IPS-20b (cell line): ENCODE measurements at regions not wholly inside any gene's neighbourhood (a gene's known extent, or its start where the extent isn't known, plus 50 kb on each side); places are given as distances from the start of the nearest gene placed in this dataset.

Source experiments
- H3K27ac ChIP-seq: one replicate; pipeline ENCODE4 v1.5.1; 2013; ENCODE audit warnings: low read length
- H3K27me3 ChIP-seq: 2 replicates; pipeline ENCODE4 v1.6.1; 2013; ENCODE audit warnings: mild to moderate bottlenecking, low read length, inconsistent platforms; ENCODE audit not compliant: insufficient read depth
- H3K36me3 ChIP-seq: 2 replicates; pipeline ENCODE4 v1.6.1; 2013; ENCODE audit warnings: low read depth, mild to moderate bottlenecking, inconsistent platforms, low read length, moderate library complexity; ENCODE audit not compliant: insufficient read depth
- H3K4me1 ChIP-seq: 2 replicates; pipeline ENCODE4 v1.6.1; 2013; ENCODE audit warnings: mild to moderate bottlenecking, control low read depth, inconsistent platforms, low read length, moderate library complexity; ENCODE audit not compliant: insufficient read depth
- H3K4me3 ChIP-seq: 2 replicates; pipeline ENCODE4 v1.5.1; 2013; ENCODE audit warnings: mild to moderate bottlenecking, low read length, inconsistent platforms
- H3K9ac ChIP-seq: 2 replicates; pipeline ENCODE4 v1.6.1; 2013; ENCODE audit warnings: low read depth, mild to moderate bottlenecking, inconsistent platforms, low read length, moderate library complexity
- H3K9me3 ChIP-seq: 2 replicates; pipeline ENCODE4 v1.6.1; 2013; ENCODE audit warnings: mild to moderate bottlenecking, low read depth, low read length, inconsistent platforms; ENCODE audit not compliant: insufficient read depth

DNA sequence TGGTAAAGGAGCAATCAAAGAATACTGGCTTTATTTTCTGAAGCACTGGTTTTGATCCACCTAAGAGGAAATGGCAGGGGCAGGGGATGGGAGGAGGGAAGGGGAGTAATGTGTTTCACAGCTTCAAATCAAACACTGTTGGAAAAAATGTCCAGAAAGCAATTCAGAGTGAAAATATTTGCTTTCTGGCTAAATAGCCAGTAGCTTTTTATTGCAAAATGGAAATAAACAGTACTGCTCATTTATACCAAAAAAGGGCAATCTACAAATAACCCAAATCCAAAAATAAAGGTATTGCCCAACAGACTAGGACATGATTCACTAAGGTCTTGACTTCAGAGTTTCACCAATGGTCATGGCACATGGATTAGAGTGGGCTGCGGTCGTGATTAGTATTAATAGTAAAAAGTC is 279.3 kb upstream of the THBS1 start:
- H3K9me3 ChIP-seq, result no peaks in the 10 kb centered on the region
- no peak overlapping the region for H3K4me3 ChIP-seq
- no peak overlapping the region for H3K27ac ChIP-seq
- H3K36me3 ChIP-seq, result no peaks in the 10 kb centered on the region
- H3K4me1 ChIP-seq, result peaks cover 3% of the 10 kb centered on the region; the same call in 1 of the 2 replicates
- H3K27me3 ChIP-seq, result no peaks in the 10 kb centered on the region
- H3K9ac ChIP-seq, result no peak overlapping the region

DNA sequence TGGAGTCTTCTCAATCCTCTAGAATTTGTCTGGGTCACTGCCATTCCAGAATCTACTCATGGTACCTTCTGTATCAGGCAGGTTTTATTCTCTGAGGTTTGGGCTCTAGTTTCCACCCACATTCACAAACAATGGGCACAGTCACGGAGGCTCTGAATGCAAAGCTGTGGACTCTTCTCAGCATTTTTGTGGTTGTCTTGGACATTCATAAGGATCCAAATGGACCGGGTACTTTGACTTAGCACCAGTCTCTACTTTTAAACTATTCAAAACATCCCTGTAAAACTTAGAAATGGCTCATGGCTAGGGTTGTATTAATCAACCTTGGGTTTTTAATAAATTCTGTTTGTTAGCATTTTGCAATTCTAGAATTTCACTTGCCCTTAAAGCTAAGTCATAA is 277.9 kb upstream of the THBS1 start:
- Histone ChIP-seq H3K9ac (no peak overlapping the region), H3K27me3 (no peaks in the 10 kb centered on the region), H3K36me3 (no peaks in the 10 kb centered on the region), H3K4me1 (peaks cover 3% of the 10 kb centered on the region; the same call in 1 of the 2 replicates), H3K9me3 (0 out of 2 replicates have a peak, but pooled peaks cover 3% of the 10 kb centered on the region), H3K27ac (no peak overlapping the region), H3K4me3 (no peak overlapping the region)

DNA sequence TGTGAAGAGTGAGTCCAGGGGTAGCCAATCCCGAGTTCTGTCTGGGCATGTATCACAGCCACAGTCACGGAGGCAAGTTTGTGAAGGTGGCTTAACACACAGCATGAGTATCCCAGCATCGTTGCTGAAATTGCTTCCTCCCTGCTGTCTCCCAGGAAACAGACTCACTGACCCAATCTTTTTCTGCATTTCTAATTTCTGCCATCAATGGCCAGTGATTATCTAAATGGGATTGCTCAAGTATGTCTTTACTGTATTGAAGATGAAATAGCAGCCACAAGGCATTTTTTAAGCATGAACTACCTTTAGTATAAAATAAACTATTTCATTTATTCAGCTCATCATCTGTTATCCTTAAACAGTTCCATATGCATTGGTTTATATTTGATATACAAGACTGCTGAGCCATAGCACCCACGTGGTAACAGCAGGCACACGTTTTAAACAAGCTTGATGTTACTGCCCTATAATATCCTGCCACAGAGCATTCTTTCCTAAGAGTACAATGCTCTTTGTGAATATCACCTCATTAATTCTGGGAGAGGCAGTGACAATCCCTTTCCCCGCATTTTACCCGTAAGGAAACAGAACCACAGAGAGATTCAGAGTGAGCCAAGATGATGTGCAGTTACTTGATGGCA is 276.6 kb upstream of the THBS1 start:
- H3K9ac ChIP-seq, result no peak overlapping the region
- H3K4me1 ChIP-seq, result peaks cover 3% of the 10 kb centered on the region; the same call in 1 of the 2 replicates
- no peak overlapping the region for H3K27ac ChIP-seq
- H3K36me3 ChIP-seq, result no peaks in the 10 kb centered on the region
- no peak overlapping the region for H3K4me3 ChIP-seq
- H3K9me3 ChIP-seq, result 0 out of 2 replicates have a peak, but pooled peaks cover 3% of the 10 kb centered on the region
- no peaks in the 10 kb centered on the region for H3K27me3 ChIP-seq

DNA sequence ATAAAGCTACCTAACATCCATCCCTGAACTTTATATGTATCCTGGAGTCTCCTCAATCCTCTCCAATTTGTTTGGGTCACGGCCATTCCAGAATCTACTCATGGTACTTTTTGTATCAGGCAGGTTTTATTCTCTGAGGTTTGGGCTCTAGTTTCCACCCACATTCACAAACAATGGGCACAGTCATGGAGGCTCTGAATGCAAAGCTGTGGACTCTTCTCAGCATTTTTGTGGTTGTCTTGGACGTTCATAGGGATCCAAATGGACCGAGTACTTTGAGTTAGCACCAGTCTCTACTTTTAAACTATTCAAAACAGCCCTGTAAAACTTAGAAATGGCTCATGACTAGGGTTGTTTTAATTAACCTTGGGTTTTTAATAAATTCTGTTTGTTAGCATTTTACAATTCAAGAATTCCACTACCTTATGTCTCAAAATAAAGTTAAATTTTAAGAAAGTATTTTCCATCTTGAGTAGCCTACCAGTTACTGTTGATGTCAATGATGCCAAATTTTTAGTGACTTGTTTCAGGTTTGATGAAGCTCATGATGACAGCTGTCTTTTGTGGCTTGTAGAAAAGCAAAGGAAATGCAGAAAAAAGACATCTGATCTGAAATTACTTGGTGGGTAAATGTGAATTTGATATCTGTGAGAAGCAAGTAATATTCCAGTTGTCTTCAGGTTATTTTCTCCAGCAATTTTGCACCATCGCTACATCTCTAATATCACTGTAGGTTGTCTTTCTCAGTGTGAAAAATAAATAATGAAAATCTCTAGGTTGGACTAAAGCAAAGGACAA is 275.7 kb upstream of the THBS1 start:
- Histone ChIP-seq H3K9me3 (0 out of 2 replicates have a peak, but pooled peaks cover 3% of the 10 kb centered on the region), H3K36me3 (no peaks in the 10 kb centered on the region), H3K27me3 (no peaks in the 10 kb centered on the region), H3K27ac (no peak overlapping the region), H3K9ac (no peak overlapping the region), H3K4me1 (peaks cover 3% of the 10 kb centered on the region; the same call in 1 of the 2 replicates), H3K4me3 (no peak overlapping the region)

DNA sequence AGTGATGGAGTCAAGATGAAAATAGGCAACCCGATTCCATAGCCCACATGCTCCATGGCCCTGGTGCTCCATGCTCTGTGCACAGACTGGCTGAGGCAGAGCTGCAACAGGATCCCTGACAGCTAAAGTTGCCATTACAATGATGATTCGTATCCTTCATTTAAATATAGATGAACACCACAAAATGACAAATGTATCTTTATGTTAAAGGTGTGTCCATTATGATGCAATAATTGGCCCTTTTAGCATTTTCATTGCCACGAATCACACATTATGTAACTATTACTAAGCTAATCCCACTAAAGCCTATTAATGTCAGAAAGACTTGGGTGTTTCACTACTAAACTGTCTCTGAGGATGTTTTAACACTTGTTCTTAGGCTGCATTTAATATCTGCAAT is 270.2 kb upstream of the THBS1 start:
- Histone ChIP-seq H3K9ac (no peak overlapping the region), H3K4me3 (no peak overlapping the region), H3K27me3 (no peaks in the 10 kb centered on the region), H3K4me1 (no peaks in the 10 kb centered on the region), H3K27ac (no peak overlapping the region), H3K36me3 (no peaks in the 10 kb centered on the region), H3K9me3 (0 out of 2 replicates have a peak, but pooled peaks cover 3% of the 10 kb centered on the region)

DNA sequence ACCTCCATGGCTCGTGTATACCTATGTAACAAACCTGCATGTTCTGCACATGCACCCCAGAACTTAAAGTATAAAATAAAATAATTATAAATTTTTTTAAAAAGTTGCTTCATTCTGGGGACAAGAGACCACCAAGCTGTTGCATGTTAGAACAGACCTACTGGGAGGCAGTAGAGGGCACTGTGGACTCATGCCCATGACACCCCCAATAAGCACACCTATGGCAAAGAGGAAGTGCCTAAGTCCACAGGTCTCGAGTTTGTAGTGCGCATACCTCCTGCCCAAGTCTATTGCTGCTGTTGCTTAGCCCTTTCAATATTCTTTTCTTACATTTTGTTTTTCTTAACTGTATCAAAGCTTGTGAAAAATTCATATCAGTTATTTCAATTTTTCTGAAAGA is 267.9 kb upstream of the THBS1 start:
- no peak overlapping the region for H3K27ac ChIP-seq

DNA sequence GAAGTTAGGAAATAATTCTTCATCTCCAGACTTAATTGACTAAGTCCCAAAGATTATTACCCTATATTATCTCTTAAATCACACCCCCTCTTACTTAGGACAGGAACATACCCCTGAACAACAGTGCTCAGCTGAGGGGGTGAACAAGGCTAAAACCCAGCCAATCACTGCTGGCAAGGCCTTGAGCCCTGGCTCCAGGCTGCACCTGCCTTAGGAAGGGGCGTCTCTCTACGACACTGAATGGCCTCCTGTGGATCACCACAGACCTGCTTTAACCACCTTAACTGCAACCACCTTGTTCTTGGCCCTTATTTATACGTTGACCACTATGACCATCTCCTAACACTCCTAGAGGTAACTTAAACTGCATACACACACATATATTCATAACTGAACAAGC is 267.4 kb upstream of the THBS1 start:
- Histone ChIP-seq H3K27ac (no peak overlapping the region), H3K9ac (no peak overlapping the region), H3K36me3 (no peaks in the 10 kb centered on the region), H3K9me3 (no peaks in the 10 kb centered on the region), H3K27me3 (no peaks in the 10 kb centered on the region), H3K4me1 (no peaks in the 10 kb centered on the region), H3K4me3 (no peak overlapping the region)

More for the DNA sequence above, 267.9 kb upstream of the THBS1 start:
- H3K4me3 ChIP-seq, result no peak overlapping the region
- H3K4me1 ChIP-seq, result no peaks in the 10 kb centered on the region
- H3K9me3 ChIP-seq, result no peaks in the 10 kb centered on the region
- H3K27me3 ChIP-seq, result no peaks in the 10 kb centered on the region
- H3K36me3 ChIP-seq, result no peaks in the 10 kb centered on the region
- H3K9ac ChIP-seq, result no peak overlapping the region

DNA sequence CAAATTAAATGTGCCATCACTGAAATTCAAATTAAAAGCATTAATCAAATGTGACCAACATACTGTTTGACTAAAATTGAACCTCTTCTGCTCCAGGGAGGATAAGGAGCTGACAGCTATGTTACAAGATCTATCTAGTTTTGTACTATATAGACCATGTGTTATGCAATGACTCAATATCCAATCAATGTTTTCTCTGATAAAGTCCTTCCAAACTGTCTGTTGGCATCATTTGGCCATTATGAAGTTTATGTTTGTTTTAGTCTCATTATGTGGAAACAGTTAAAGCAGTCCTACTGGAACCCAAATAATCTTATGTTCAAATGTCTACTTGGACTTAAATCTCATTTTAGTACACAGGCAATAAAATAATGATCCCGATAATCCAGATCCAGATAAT is 267.0 kb upstream of the THBS1 start:
- Histone ChIP-seq H3K27ac (no peak overlapping the region), H3K4me1 (no peaks in the 10 kb centered on the region), H3K27me3 (no peaks in the 10 kb centered on the region), H3K36me3 (no peaks in the 10 kb centered on the region), H3K9ac (no peak overlapping the region), H3K4me3 (no peak overlapping the region), H3K9me3 (no peaks in the 10 kb centered on the region)

DNA sequence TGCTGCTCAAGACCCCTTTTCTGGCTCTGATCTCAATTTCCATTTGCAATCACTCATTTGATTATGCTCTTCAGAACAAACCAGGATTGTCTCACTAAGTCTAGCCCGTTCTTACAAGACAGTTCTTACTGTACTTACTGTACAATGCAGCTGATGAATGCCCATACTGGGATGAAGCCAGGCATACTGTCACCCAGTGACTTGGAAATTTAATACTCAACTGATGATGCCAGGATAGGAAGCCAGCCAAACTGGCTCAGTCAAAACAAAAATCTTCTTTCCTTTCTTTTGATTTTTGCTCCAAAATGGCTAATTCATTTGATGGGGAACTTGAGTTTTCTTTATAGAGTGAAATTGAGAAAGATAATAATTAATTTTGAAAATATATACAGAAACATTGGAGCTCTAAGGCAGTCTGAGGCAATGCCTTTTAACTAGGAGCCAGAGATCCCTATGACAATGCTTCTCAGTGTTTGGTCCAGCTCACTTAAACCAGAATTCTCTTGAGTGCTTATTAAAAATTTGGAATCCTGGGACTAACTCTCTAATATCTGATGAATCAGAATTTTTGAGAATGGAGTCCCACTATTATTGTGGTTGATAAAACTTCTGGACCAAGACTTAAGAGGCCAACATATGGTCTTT is 265.6 kb upstream of the THBS1 start:
- Histone ChIP-seq H3K4me1 (no peaks in the 10 kb centered on the region), H3K9me3 (peaks cover 3% of the 10 kb centered on the region; the same call in 1 of the 2 replicates), H3K27me3 (no peaks in the 10 kb centered on the region), H3K9ac (no peak overlapping the region), H3K27ac (no peak overlapping the region), H3K36me3 (no peaks in the 10 kb centered on the region), H3K4me3 (no peak overlapping the region)

DNA sequence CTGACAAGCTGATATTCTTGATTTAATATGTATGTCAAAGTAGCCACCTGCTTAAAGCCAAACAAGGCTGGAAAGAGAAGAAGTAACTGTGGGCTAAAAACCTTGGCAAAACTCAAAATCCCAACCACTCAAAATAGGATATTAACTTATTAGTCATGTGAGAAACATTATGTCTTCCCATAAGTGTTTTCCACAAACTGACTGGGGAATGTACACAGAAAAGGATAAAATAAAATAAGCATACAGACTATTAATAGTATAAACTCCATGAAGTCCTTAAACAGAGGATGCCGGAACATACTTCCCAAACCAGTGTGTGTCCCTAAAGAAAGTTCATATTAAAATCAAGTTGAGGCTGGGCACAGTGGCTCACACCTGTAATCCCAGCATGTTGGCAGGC is 263.7 kb upstream of the THBS1 start:
- Histone ChIP-seq H3K36me3 (no peaks in the 10 kb centered on the region), H3K9me3 (peaks cover 3% of the 10 kb centered on the region; the same call in 1 of the 2 replicates), H3K4me3 (no peak overlapping the region), H3K4me1 (no peaks in the 10 kb centered on the region), H3K9ac (no peak overlapping the region), H3K27ac (no peak overlapping the region), H3K27me3 (no peaks in the 10 kb centered on the region)

DNA sequence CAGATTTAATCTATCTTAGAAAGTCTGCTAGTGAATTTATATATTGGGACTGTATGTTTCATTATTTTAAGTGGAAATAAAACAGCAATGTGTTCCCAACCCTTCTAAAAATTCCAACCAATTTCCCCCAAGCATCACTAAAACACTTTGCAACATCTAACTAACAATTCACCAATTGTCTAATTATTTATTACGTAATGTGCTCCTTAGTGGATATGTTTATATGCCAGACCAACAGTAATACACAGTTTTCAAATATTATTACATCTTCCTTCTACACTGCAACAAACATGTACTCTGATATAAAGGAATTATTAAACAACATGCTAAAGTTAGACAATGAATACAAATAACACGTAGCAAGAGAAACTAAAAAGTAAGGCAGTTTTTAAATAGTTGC is 262.6 kb upstream of the THBS1 start:
- Histone ChIP-seq H3K4me3 (no peak overlapping the region), H3K27me3 (no peaks in the 10 kb centered on the region), H3K4me1 (no peaks in the 10 kb centered on the region), H3K9ac (no peak overlapping the region), H3K27ac (no peak overlapping the region), H3K36me3 (no peaks in the 10 kb centered on the region), H3K9me3 (peaks cover 3% of the 10 kb centered on the region; the same call in 1 of the 2 replicates)
